NCI-H69 (cell line): ENCODE measurements at regions not wholly inside any gene's neighbourhood (a gene's known extent, or its start where the extent isn't known, plus 50 kb on each side); places are given as distances from the start of the nearest gene placed in this dataset.
A peak's percentile ranks its signal among the peaks of the same experiment; 100 is the strongest.

Experiments used
- DNase-seq: peaks from one replicate; lab custom pipeline; 2025; lab: John Stamatoyannopoulos, UW

GRCh38 chr3:56896357-56896756 is 94.6 kb upstream of the ARHGEF3 start:
- DNase-seq: no peak

- no peak for DNase-seq
Measured at GRCh38 chr3:56894881-56895431, 93.2 kb upstream of the ARHGEF3 start.

GRCh38 chr3:56890448-56891091 is 88.8 kb upstream of the ARHGEF3 start:
- DNase-seq: no peak

GRCh38 chr3:56889131-56889530 is 87.4 kb upstream of the ARHGEF3 start:
- DNase-seq: peak; percentile 9

- DNase-seq: peak; percentile 6
Measured at GRCh38 chr3:56887402-56888025, 85.8 kb upstream of the ARHGEF3 start.

- no peak for DNase-seq
Measured at GRCh38 chr3:56886314-56886713, 84.6 kb upstream of the ARHGEF3 start.

GRCh38 chr3:56885879-56886278 is 84.1 kb upstream of the ARHGEF3 start:
- DNase-seq: no peak

- DNase-seq: no peak
Measured at GRCh38 chr3:56885453-56885852, 83.7 kb upstream of the ARHGEF3 start.

GRCh38 chr3:56884387-56884786 is 82.6 kb upstream of the ARHGEF3 start:
- DNase-seq: no peak

- no peak for DNase-seq
Measured at GRCh38 chr3:56883828-56884227, 82.1 kb upstream of the ARHGEF3 start.

GRCh38 chr3:56882896-56883295 is 81.1 kb upstream of the ARHGEF3 start:
- no peak for DNase-seq

- no peak for DNase-seq
Measured at GRCh38 chr3:56881841-56882240, 80.1 kb upstream of the ARHGEF3 start.

- DNase-seq: no peak
Measured at GRCh38 chr3:56880720-56881575, 79.2 kb upstream of the ARHGEF3 start.

GRCh38 chr3:56879436-56880215 is 77.9 kb upstream of the ARHGEF3 start:
- DNase-seq: no peak

GRCh38 chr3:56878074-56878473 is 76.3 kb upstream of the ARHGEF3 start:
- no peak for DNase-seq

- no peak for DNase-seq
Measured at GRCh38 chr3:56876916-56877315, 75.2 kb upstream of the ARHGEF3 start.

- DNase-seq: no peak
Measured at GRCh38 chr3:56874269-56874668, 72.5 kb upstream of the ARHGEF3 start.

- no peak for DNase-seq
Measured at GRCh38 chr3:56870436-56870835, 68.7 kb upstream of the ARHGEF3 start.

GRCh38 chr3:56869157-56869889 is 67.6 kb upstream of the ARHGEF3 start:
- peak; percentile 2 for DNase-seq

- no peak for DNase-seq
Measured at GRCh38 chr3:56868706-56869105, 67.0 kb upstream of the ARHGEF3 start.

- DNase-seq: no peak
Measured at GRCh38 chr3:56867671-56868070, 65.9 kb upstream of the ARHGEF3 start.
